ENCODE measurements at regions not wholly inside any gene's neighbourhood (a gene's known extent, or its start where the extent isn't known, plus 50 kb on each side); places are given as distances from the start of the nearest gene placed in this dataset.
"Not testable (repeated sequence)": the region's sequence is repeated elsewhere in the genome, so short reads cannot be mapped to it uniquely, and the experiment has no call there.

DNA sequence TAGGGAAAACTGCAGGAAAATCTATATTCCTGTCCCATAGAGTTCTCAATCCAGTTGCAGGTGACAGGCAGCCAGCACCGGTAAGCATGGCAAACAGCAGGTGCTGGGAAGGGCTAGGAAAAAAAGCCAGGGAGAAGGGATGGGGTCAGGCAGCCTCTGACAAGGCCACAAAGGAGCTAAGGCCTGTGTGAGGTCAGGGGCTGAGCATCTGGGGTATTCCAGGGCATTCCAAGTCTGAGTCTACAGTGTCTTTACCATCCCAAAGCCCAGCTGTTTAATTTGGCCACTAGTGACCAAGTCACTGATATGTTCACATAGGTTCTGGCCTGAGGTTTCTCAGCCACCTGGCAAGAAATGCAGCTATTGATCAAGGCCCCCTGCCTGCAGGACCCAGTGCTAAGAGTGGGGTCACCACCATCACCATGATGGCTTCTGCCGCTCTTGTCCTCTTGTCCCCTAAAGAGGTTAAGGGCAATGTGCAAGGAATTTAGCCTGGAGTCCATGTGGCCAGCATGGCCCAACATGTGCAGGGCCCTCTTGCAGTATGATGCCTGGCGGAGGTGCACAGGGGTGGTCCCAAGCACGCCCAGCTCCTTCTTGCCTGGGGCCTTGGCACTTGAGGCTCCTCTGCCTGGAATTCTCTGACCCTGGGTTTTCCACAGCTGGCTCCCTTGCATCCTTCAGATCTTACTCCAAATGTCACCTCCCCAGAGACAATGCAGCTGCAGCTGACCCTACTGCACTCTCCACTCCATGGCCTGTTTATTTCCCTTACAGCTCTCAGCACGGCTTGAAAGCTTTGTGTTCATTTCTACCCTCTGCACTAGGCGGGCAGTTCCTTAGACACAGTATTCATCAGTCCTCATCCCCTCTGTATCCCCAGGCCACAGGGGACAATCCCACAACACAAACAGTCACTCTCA is 213.1 kb downstream of the MSX2 start:
- 62% methylated on average over 6 of the region's 6 CpGs for WGBS (ENCODE audit: insufficient coverage)
- Histone ChIP-seq H3K4me3 (ENCODE audit: low read depth, low read length) (no peak overlapping the region), H3K9me3 (ENCODE audit: control insufficient read depth, insufficient read depth, low read length) (no peaks in the 10 kb centered on the region), H3K36me3 (ENCODE audit: control insufficient read depth, insufficient read depth, low read length) (no peaks in the 10 kb centered on the region), H3K4me1 (ENCODE audit: control insufficient read depth, insufficient read depth, low read length) (peaks cover 6% of the 10 kb centered on the region), H3K27ac (ENCODE audit: low read depth, low read length) (no peak overlapping the region), H3K27me3 (ENCODE audit: control insufficient read depth, insufficient read depth, low read length) (peaks cover 2% of the 10 kb centered on the region)
- no peak for DNase-seq (ENCODE audit: low read depth in 4 of 6, low spot score in 6 of 6)

DNA sequence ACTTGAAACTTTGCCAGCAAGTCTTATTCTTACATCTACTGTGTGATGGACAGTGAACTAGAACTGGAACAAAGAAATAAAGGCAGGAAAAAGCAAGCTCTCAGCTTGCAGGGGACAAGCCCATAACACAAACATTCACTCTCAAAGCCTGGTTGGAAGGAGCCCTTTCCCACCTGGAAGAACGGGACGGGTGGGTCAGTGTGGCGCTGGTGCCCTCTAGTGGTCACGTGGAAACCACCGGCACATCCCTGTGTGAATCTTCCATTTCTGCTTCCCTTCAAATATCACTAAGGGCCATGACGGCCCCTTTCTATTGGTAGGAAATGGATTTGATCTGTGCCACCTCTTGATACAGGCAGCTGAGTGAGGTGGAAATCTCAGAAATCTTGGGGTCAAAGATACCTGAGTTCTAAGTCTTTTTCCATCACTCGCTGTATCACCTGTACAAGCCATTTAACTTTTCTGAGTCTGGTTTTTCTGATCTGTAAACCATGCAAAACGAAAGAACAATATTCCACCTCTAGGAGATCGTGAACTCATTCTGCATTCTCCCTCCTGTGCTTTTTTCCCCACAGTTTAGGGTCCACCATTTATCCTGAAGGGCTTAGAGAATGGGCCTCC is 211.6 kb downstream of the MSX2 start:
- Histone ChIP-seq H3K27me3 (ENCODE audit: control insufficient read depth, insufficient read depth, low read length) (no peaks in the 10 kb centered on the region), H3K4me3 (ENCODE audit: low read depth, low read length) (no peak overlapping the region), H3K9me3 (ENCODE audit: control insufficient read depth, insufficient read depth, low read length) (no peaks in the 10 kb centered on the region), H3K27ac (ENCODE audit: low read depth, low read length) (no peak overlapping the region), H3K36me3 (ENCODE audit: control insufficient read depth, insufficient read depth, low read length) (no peaks in the 10 kb centered on the region), H3K4me1 (ENCODE audit: control insufficient read depth, insufficient read depth, low read length) (peaks cover 6% of the 10 kb centered on the region)
- DNase-seq (ENCODE audit: low read depth in 4 of 6, low spot score in 6 of 6): peak in 5 of 6 donors; percentile 27 to 90 (median 46)
- WGBS (ENCODE audit: insufficient coverage): 30% methylated on average over 7 of the region's 9 CpGs

DNA sequence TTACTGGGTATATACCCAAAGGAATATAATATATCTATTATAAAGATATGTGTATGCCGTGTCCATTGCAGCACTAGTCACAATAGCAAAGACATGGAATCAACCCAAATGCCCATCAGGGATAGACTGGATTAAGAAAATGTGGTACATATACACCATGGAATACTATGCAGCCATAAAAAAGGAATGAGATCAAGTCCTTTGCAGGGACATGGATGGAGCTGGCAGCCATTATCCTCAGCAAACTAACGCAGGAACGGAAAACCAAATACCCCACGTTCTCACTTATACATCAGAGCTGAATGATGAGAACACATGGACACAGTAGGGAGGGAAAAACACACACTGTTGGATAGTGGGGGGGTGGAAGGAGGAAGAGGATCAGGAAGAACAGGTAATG is 206.7 kb downstream of the MSX2 start:
- DNase-seq (ENCODE audit: low read depth in 4 of 6, low spot score in 6 of 6); H3K36me3 ChIP-seq (ENCODE audit: control insufficient read depth, insufficient read depth, low read length); H3K4me3 ChIP-seq (ENCODE audit: low read depth, low read length); H3K27ac ChIP-seq (ENCODE audit: low read depth, low read length); H3K9me3 ChIP-seq (ENCODE audit: control insufficient read depth, insufficient read depth, low read length); H3K27me3 ChIP-seq (ENCODE audit: control insufficient read depth, insufficient read depth, low read length); H3K4me1 ChIP-seq (ENCODE audit: control insufficient read depth, insufficient read depth, low read length): not testable (repeated sequence)
- WGBS (ENCODE audit: insufficient coverage): no CpG with 5 or more reads among the region's 4 CpGs

DNA sequence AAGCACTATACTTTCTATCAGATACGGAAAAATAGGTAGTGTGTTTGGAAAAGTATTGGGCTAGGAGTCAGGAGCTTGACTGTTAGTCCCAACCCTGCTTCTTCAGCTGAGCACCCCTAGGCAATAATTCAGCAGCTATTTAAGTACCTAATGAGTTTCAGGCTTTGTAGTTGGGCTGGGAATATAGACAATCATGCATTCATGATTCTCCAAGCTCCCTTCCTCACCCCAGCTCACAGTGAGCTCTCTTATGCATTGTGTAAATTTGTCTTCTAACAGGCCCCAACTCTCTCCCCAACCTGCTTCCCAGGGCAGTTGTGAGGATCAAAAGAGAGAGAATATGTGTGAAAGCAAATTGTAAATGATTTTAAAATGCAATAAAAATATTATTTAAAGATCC is 201.2 kb downstream of the MSX2 start:
- no peaks in the 10 kb centered on the region for H3K27me3 ChIP-seq (ENCODE audit: control insufficient read depth, insufficient read depth, low read length)
- no CpG with 5 or more reads among the region's 1 CpG for WGBS (ENCODE audit: insufficient coverage)
- no peak overlapping the region for H3K27ac ChIP-seq (ENCODE audit: low read depth, low read length)
- H3K4me3 ChIP-seq (ENCODE audit: low read depth, low read length): no peak overlapping the region
- H3K4me1 ChIP-seq (ENCODE audit: control insufficient read depth, insufficient read depth, low read length): no peaks in the 10 kb centered on the region
- H3K36me3 ChIP-seq (ENCODE audit: control insufficient read depth, insufficient read depth, low read length): no peaks in the 10 kb centered on the region
- no peaks in the 10 kb centered on the region for H3K9me3 ChIP-seq (ENCODE audit: control insufficient read depth, insufficient read depth, low read length)
- DNase-seq (ENCODE audit: low read depth in 4 of 6, low spot score in 6 of 6): peak in 1 of 6 donors; percentile 27

DNA sequence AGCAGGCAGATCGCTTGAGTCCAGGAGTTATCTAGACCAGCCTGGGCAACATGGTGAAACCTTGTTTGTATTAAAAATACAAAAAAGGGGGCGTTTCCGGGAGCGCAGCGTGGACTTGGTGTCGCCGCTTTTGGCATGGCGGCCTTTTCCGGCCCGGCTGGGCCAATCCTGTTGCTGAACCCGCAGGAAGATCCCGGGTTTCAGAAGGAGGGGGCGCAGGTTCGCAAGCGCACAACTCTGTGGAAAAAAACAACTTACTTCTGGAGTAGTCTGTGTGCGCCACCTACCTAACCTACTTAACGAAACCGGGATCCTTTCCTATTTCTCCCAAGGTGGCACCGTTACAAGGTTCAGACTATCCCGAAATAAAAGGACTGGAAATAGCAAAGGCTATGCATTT is 198.6 kb downstream of the MSX2 start:
- H3K9me3 ChIP-seq (ENCODE audit: control insufficient read depth, insufficient read depth, low read length): no peaks in the 10 kb centered on the region
- no peaks in the 10 kb centered on the region for H3K4me1 ChIP-seq (ENCODE audit: control insufficient read depth, insufficient read depth, low read length)
- H3K36me3 ChIP-seq (ENCODE audit: control insufficient read depth, insufficient read depth, low read length): no peaks in the 10 kb centered on the region
- H3K4me3 ChIP-seq (ENCODE audit: low read depth, low read length): no peak overlapping the region
- H3K27me3 ChIP-seq (ENCODE audit: control insufficient read depth, insufficient read depth, low read length): no peaks in the 10 kb centered on the region
- WGBS (ENCODE audit: insufficient coverage): 98% methylated on average over 15 of the region's 20 CpGs
- H3K27ac ChIP-seq (ENCODE audit: low read depth, low read length): no peak overlapping the region
- no peak for DNase-seq (ENCODE audit: low read depth in 4 of 6, low spot score in 6 of 6)

DNA sequence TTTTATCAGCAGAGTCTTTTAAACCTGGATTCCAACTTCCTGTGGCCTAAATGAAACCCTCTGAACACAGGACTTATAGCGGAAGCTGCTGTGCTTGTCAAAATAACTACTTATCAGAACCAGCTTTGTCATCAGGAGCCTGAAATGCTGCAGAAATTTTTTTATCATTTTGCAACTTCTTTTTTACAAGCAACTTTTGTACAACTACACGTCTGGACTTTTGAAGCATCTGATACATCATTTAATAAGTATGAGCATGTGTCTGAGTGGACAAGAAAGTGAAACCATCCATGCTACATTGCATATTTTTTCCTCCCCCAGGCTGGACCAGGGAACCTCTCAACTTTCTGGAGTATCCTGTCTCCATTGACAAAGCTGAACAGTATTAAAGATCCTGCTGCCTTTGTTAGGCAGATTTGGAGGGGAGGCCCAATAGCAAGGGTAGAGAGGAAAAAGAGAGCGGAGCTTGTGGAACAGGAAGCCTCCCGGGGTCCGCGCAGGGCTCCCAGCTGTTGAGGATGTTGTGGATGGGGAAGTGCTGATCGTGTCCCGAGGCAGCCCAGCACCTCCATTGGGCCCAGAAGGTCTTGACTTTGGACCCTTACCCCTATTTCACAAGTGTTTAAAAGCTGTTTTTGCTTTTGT is 196.6 kb downstream of the MSX2 start:
- H3K9me3 ChIP-seq (ENCODE audit: control insufficient read depth, insufficient read depth, low read length): no peaks in the 10 kb centered on the region
- no peak for DNase-seq (ENCODE audit: low read depth in 4 of 6, low spot score in 6 of 6)
- peaks cover 4% of the 10 kb centered on the region for H3K4me1 ChIP-seq (ENCODE audit: control insufficient read depth, insufficient read depth, low read length)
- no peaks in the 10 kb centered on the region for H3K27me3 ChIP-seq (ENCODE audit: control insufficient read depth, insufficient read depth, low read length)
- WGBS (ENCODE audit: insufficient coverage): 64% methylated on average over 5 of the region's 8 CpGs
- no peaks in the 10 kb centered on the region for H3K36me3 ChIP-seq (ENCODE audit: control insufficient read depth, insufficient read depth, low read length)
- no peak overlapping the region for H3K4me3 ChIP-seq (ENCODE audit: low read depth, low read length)
- no peak overlapping the region for H3K27ac ChIP-seq (ENCODE audit: low read depth, low read length)

DNA sequence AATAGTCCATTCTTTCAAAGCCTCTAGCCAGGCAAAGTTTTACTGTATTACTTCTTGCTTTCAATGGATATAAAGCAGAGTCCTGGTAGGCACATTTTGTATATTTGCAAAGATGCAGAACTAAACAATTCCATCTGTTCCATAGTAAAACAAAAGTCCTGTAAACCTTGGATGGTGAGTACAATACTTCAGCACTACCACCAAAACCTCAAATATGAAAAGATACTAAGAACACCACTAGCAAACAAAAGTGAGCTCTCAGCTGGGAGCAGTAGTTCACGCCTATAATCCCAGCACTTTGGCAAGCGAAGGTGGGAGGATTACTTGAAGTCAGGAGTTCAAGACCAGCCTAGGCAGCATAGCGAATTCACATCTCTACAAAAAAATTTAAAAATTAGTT is 195.0 kb downstream of the MSX2 start:
- DNase-seq (ENCODE audit: low read depth in 4 of 6, low spot score in 6 of 6): no peak
- no peaks in the 10 kb centered on the region for H3K9me3 ChIP-seq (ENCODE audit: control insufficient read depth, insufficient read depth, low read length)
- H3K4me1 ChIP-seq (ENCODE audit: control insufficient read depth, insufficient read depth, low read length): peaks cover 4% of the 10 kb centered on the region
- no peaks in the 10 kb centered on the region for H3K36me3 ChIP-seq (ENCODE audit: control insufficient read depth, insufficient read depth, low read length)
- no peak overlapping the region for H3K27ac ChIP-seq (ENCODE audit: low read depth, low read length)
- H3K4me3 ChIP-seq (ENCODE audit: low read depth, low read length): no peak overlapping the region
- WGBS (ENCODE audit: insufficient coverage): 83% methylated on average over 2 of the region's 3 CpGs
- H3K27me3 ChIP-seq (ENCODE audit: control insufficient read depth, insufficient read depth, low read length): no peaks in the 10 kb centered on the region

DNA sequence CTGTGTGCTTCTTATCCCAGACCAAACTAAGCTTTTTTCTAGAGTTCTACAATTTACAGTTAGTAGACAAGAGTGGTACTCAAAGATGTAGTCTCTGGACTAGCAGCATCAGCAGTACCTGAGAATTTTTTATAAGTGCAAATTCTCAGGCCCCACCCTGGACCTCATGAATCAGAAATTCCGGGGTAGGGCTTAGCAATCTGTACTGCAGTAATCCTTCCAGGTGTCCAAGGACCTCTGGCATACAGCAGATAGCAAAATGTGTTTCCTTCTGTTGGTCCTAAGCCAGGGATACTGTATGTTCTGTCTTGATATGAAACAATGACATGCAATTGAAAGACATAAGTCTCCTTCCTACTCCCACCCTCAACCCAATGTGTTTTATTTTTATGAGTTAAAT is 194.3 kb downstream of the MSX2 start:
- peaks cover 4% of the 10 kb centered on the region for H3K4me1 ChIP-seq (ENCODE audit: control insufficient read depth, insufficient read depth, low read length)
- H3K27ac ChIP-seq (ENCODE audit: low read depth, low read length): no peak overlapping the region
- H3K4me3 ChIP-seq (ENCODE audit: low read depth, low read length): no peak overlapping the region
- H3K9me3 ChIP-seq (ENCODE audit: control insufficient read depth, insufficient read depth, low read length): no peaks in the 10 kb centered on the region
- 86% methylated on average over 1 of the region's 1 CpG for WGBS (ENCODE audit: insufficient coverage)
- H3K27me3 ChIP-seq (ENCODE audit: control insufficient read depth, insufficient read depth, low read length): no peaks in the 10 kb centered on the region
- H3K36me3 ChIP-seq (ENCODE audit: control insufficient read depth, insufficient read depth, low read length): no peaks in the 10 kb centered on the region
- DNase-seq (ENCODE audit: low read depth in 4 of 6, low spot score in 6 of 6): no peak

DNA sequence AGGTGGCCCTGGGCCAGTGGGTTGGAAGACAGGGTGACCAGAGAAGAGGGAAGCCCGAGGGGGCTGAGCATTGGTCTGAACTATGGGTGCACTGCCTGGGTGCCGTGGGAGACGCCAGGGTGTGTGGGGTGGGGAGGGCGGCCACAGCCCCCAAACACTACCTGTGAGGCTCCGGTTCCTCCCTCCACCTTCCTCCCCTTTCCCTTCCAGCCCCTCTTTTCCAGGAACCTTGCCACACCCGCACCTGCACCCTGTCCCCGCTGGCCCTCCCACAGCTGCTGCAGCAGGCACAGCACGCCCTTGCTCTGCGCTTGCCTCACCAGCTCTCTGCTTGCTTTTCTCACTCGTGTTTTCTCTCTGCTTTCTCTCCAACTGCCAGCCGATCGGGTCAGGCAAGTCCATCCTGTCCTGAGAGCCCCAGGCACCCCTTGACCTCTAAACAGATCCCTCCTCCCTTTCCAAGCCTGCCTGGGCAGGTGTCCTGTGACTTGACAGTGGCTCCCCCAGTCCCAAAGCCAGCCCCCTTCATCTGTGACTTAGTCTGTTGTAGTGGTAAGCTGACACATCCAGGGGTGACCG is 193.7 kb downstream of the MSX2 start:
- H3K27me3 ChIP-seq (ENCODE audit: control insufficient read depth, insufficient read depth, low read length): no peaks in the 10 kb centered on the region
- no peaks in the 10 kb centered on the region for H3K9me3 ChIP-seq (ENCODE audit: control insufficient read depth, insufficient read depth, low read length)
- H3K4me1 ChIP-seq (ENCODE audit: control insufficient read depth, insufficient read depth, low read length): peaks cover 4% of the 10 kb centered on the region
- H3K27ac ChIP-seq (ENCODE audit: low read depth, low read length): no peak overlapping the region
- 90% methylated on average over 12 of the region's 13 CpGs for WGBS (ENCODE audit: insufficient coverage)
- no peak for DNase-seq (ENCODE audit: low read depth in 4 of 6, low spot score in 6 of 6)
- no peaks in the 10 kb centered on the region for H3K36me3 ChIP-seq (ENCODE audit: control insufficient read depth, insufficient read depth, low read length)
- no peak overlapping the region for H3K4me3 ChIP-seq (ENCODE audit: low read depth, low read length)

Measured in spinal cord (tissue), 9 donors.